GM19372 (cell line): ENCODE measurements at regions not wholly inside any gene's neighbourhood (a gene's known extent, or its start where the extent isn't known, plus 50 kb on each side); places are given as distances from the start of the nearest gene placed in this dataset.
"Not testable (repeated sequence)": the region's sequence is repeated elsewhere in the genome, so short reads cannot be mapped to it uniquely, and the experiment has no call there.

Experiments used
- ATAC-seq: cut with Tn5 transposase; IDR thresholded peaks from one replicate; pipeline ENCODE4 v1.9.1; 2021; ENCODE audit warnings: mild to moderate bottlenecking, low read depth, moderate library complexity; ENCODE audit not compliant: unreplicated experiment

DNA sequence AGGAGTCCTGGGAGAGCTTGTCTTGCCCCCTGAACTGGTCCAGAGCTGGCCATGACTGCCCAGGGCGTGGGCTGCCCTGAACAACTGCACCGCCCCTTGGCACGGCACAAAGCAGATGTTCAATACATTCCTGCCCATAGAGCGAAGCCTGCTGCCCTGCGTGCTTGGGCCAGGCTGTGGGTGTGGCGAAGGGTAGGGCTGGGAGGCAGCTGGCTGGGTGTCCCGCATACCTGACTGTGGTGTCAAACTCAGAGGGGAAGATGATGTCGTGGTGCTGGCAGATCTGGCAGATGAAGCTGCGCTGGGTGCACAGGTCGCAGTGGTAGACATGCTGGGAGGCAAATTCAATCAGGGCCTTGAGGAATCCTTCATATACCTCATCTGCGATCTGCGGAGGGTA is 124.2 kb upstream of the SMURF2 start:
- ATAC-seq, result no peak

DNA sequence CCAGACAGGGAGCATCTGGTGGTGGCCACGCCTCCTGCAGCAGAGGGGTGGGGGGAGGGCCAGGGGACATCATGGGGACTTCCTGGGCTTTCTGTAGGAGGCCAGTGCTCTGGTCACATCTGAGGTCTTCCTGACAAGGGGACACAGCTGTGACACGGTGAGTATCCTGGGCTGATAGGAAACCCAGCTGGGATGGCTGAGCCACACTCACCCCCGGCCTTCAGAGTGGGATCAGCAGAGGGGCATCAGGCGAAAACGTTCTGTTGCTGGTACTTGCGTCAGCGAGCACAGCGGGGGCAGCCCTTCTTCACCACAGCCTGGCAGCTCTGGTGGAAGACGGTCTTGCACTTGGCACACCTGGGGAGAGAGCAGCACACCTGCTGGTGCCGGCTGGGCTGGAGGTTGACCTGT is 122.9 kb upstream of the SMURF2 start:
- ATAC-seq, result no peak

DNA sequence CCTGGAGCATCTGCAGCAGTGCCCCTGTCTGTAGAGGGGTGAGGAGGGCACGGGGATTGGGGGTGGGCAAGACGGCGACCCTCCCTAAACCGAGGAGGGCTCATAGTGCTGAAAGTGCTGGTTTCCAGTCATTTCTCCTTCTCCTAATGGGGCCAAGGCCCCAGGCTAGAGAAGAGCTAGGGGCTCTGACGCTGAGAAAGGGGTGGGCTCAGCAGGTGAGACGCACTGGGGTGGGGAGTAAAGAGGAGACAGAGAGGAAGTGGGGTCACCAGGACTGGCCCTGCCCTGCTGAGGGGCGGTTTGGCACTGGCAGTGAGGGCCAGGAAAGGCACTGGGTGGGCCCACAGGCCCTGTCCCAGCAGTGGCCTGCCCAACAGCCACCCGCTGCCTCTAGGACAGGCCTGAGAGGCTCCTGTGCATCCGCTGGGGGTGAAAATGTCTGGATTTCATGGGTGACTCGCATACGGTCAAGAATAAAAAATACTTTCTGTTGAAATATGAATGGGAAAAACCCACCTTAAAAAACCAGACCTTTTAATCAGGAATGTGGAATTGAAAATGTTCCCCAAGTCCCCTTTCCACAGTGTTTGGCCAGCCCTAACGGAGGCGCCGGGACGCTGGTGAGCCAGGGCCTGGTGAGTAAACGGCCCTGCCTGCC is 122.4 kb upstream of the SMURF2 start:
- ATAC-seq, result no peak

DNA sequence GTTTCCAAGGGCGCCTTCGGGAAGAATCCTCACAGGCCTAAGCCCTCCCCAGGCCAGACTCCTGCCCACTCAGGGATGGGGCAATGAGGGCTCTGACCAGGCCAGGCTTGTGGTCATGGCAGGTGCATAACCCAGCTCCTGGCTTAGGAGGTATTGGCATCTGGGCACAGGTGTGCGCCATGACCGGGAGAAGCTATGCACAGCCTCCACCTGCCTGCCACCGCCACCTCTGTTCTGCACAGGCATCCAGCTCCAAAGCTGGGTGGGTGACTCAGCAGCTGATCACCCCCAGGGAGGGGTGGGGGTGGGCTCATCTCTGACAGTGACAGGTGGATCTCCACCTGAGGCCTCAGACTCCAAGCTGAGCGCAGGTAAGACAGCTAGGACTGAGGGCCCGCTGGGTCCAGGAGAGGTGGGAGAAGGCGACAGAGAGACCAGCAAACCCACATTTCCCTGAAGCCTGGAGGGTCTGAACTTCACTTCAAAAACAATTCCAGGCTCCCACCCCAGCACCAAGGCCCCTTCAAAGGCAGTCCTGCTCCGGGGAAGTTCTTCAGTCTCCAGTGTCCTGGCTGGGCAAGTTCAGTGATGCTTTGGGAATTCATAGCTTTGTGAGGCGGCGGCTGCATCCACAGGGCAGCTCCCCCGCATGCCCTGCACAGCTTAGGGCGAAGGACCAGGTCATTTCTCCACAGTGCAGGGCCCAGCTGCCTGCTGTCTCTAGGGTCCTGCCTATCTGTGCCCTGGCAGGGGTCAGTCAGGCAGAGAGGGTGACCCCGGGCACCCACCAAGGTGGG is 121.6 kb upstream of the SMURF2 start:
- ATAC-seq, result no peak

DNA sequence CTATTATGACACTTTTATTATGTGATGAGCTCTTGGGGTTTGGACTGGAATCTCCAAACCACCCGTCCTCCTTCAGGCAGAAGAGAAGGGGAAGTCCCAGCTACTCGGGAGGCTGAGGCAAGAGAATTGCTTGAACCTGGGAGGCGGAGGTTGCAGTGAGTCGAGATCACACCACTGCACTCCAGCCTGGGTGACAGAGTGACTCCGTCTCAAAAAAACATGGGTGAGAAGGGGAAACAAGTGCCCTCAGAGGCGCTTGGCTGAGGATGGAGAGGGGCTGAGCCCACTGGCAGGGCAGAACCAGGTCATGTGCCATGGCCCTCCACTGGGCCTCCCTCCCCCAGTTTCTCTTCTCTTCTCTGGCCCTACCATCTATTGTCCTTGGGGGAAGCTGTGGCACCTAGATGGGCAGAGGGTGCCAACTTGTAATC is 120.9 kb upstream of the SMURF2 start:
- ATAC-seq, result no peak

DNA sequence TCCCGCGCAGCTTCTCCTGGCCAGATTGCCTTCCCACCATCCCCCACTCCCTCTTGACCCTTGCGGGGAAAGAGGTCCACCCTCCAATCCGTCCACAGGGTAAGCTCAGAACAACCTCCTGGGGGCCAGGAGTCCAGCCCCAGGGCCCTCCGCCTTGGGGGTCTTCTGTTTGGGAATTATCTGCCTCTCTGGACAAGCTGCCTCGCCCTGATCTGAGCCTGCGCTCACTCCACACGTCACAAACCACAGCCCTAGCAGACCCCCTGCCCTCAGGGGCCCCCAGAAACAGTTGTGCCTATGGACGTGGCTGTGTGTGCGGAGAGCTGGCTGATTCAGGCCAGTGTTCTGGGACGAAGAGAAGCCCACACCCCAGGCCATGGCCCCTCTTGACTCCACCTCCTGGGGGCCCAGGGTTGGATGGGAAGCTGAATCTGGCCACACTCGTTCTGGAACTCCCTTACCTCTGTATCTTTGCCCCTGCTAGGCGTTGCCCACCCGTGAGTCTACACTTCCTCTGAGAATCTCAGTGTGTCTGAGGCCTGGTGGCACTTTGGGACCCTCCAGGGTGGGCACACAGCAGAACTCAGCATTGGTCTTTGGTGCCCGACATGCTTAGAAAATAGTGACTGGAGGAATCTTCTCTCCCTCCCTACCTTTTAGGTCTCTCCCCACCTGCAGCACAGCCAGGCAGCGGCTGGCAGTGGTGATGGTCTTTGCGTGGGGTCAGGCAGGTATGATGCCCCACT is 119.9 kb upstream of the SMURF2 start:
- no peak for ATAC-seq

DNA sequence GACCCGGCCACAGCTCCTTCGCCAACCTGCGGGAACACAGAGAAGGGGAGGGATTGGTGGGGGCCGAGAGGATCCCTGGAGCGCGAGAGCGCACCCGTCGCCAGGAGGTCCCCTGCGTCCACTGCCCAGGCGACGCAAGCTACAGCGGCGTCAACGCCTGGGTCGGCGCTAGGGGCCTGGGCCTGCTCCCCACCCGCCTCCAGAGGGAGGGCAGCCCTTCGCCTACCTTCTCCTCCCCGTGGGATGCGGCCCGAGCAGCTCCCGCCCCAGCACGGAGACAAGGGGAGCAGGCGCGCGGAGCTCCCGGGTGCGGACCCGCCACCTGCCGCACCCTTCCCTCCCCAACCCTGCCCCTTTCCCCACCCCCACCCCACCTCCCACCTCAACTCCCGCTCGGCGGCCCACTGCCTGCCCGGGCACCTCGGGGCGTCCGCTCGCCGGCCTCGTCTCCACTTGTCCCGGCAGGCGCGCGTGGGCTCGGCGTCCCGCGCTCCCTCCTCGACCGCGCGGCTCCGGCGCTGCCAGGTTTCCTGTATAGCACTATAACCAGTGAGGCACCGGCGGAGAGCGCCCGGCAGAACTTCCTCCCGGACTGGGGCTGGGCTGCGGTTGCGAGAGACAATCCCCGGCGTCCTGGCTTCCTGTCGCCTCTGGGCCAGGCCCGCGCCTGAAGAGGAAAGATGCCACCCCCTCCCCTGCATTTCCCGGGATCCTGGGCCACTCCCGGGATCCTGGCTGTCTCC is 119.1 kb upstream of the SMURF2 start:
- no peak for ATAC-seq

DNA sequence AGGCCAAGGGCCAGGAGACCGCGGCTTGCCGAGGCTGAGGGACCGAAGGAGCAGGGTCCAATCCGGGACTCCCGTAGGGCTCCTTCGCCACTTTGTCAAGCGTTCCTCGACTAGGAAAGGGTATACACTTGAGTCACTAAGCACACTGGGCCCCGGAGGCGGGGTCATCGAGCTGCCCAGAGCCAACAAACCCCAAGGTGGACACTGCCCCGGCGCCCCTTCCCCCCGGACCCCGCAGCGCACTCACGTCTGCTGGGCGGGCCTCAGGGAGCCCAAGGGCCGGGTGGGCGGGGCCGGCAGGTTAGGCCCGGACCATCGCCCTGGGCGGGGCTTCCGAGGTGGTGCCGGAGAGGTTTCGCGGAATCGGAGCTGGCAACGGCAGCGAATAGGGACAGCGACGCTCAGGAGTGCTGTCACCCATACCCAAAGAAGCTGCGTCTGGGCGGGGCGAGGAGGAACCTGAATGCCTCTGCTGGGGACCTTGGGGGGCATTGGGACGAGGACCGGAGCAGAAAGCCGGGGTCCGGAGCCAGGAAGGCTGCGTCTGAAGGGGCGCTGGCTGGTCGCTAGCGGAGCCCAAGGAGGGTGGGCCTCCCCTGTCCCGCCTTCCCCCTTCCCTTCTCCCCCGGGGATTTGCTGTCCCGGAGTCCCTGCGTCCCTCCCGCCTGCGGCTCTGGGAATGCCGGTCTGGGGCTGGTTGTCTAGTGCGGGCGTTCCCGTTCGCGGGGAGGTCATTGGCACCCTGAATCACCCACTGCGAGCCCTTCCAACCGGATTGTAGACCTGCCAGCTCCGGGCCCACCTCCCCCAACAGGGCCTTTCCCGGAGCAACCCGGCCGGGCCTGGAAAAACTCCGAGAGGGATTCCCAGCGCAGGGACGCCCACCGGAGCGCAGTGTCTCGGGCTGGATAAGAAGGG is 118.2 kb upstream of the SMURF2 start:
- no peak for ATAC-seq

DNA sequence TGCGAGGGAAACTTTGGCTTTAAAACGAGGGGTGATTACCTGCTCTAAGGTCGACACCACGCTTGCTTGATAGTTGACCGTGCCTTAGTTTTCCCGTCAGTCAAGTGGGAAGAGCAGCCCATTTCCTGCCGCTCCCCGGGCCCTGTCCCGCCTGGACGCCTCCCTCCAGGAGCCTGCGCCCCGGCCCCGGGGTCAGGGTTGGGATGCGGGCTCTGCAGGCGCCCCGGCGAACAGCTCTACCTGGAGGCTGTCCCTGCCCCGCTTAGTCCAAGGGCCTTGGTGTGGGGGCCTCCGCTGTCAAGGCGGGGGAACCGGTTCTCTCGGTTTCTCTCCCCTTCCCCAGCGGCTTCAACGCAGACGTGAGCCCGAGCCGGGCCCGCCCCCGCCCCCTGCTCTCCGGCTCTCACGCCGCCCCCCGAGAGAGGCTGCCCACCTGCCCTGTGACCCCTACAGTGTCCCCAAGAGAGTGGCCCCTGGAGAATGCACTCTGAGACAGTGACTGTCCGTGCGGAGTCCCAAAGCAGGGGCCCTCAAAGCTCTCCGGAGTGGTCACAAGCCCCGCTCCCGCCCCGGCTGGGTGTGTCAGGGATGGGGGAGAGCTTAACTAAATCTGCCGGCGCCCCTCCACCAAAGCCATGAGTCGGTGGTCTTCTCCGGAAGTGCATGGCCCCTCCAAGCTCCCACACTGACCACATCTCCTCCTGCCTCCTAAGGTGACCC is 117.4 kb upstream of the SMURF2 start:
- no peak for ATAC-seq

DNA sequence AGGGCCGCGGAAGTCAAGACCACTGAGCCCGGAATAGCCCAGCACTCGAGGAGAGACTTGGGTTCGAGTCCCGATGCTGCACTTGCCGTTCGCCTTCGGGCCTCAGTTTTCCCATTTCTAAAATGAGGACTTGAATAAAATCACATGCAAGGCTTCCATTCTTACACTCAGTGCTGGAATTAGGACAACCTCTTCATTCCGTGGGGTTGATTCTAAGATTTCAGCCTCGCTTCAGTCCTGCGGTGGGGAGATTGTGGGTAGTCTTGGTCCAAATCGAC is 116.9 kb upstream of the SMURF2 start:
- not testable (repeated sequence) for ATAC-seq

DNA sequence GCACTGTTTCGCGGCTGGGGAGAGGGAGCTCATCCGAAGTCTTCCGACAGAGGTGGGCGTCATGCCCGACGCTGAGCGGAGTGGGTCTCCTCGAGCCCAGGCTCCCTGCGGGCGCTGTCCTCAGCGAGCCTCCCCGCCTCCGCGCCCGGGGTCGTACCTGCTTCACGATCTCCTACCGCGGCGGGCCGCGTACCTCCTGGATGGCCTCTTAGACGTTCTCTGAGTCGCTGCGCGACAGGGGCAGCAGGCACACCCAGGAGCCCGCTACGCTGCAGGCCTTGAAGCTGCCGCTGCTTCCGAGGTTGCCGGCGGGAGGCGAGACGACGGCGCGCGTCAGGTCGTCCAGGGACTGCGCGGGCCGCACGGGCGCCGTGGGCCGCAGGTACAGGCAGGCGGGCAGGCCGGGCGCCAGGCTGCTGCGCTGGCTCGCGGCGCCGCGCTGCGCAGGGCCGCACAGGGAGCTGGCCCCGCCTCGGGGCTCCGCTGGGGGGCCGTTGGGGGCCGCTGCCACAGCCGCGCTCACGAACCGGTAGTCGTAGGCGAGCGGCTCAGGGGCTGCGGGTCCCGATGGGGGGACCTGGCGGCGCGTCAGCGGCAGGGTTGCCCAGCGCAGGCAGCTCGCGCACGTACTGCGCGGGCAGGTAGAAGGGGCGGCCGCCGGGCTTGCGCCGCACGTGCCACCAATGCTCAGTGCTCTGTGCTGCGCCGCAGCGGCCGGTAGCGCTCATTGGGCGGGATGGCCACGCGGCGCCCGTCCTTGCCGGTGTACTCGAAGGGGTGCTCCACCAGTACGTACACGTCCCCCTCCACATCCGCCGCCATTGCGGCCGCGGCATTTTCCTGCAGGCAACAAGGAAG is 116.4 kb upstream of the SMURF2 start:
- ATAC-seq, result no peak

DNA sequence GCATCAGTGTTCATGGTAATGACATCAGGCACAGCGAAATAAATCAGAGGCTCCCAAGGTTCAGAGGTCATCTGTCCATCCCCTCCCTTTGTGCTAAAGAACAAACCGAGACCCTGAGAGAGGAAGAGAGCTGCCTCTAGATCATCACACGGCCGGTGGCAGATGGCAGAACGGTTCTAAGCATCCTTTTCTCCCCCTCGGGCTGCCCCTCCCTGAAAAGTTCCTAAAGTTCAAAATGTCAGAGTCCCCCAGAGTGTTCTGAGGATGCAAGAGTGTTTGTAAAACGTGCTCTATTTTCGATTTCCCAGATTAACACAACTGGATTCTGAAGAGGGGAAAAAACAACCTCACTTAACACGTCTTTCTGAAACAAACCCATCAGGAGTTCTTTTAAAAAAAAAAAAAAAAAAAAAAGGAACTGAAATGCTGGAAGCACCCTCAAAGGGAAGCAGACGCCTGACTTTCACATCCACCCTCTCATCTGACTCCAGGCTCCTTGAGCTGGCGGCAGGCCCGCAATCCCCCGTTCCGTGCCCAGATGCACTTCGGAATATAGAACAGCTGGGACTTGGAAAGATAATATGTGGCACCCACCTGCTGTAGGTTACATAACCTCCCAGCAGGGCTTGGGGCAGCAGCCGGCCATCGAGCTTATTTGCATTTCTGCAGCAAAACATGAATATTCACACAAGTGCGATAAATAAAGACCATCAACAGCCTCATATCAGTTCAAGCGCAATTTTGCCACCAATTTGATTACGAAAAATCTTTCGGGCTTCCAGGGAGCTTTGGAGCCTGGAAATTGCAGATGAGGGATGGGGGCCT is 115.5 kb upstream of the SMURF2 start:
- ATAC-seq, result no peak

DNA sequence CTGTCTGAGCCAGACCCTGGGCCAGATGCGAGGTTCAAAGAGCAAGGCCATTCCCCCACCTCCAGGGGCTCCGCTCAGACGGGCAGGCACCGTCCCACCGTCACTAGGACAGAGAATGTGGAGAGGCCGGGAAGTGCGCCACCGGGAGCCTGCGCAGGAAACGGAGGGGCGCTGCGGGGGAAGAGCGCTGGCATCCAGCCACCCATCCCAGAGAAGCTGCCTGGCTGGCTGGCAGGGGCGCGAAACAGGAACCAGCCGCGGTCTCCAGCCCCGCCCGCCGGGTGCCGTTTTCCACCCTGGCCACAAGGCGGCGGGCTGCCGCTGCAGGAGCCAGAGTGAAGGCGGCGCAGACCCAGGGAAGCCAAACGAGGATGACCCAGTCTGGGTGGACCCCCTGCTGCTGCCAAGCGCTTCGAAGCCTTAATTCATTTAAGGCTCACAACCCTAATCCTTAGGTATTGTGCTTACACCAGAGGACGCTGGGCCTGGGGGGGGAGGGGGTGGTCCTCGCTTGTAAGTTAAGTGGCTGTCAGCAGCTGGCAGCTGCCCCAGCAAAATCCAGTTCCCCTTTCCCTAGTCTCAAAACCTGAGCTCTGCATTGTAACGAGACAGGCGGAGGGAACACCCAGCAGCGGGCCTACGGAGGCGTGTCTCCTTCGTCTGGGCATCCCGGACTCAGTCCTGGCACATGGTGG is 114.8 kb upstream of the SMURF2 start:
- peak; percentile 49 for ATAC-seq

DNA sequence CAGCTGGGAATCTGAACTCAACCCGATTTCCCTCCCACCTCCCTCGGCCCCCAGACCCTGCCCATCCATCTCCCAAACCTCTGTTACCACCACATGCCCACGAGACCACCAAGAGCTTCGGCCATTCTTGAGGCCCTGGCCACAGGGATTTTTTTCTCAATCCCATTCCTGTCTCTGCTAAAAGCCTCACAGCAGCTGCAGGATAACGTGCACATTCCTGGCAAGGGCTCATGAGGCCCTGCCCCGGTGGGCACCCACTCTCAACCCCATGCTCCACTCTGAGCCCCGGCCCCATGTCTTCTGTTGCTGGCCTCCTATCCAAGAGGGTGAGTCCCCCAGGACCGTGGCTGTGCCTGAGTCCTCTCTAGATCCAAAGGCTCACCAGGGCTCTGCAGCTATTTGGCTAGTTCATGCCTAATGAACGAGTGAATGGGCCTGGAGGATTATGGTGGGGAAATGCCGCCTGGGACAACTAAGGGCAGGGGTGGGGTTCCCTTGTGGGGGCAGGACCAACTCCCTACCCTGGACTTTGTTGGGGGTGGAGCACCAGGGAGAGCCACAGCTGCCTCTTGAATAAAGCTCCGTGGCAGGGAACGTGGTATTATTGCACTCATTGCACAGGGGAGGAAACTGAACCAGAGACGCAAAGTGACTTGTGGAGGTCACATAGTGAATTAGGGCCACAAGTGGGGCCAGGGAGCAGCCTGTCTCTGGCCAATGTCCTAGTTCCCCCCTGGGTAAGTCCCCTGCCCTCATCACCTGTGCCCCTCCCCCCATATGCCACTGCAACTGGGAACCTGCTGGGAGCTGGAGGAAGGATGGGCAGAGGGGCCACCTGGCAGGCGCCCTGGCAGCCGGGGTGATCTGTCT is 113.8 kb upstream of the SMURF2 start:
- ATAC-seq, result no peak

DNA sequence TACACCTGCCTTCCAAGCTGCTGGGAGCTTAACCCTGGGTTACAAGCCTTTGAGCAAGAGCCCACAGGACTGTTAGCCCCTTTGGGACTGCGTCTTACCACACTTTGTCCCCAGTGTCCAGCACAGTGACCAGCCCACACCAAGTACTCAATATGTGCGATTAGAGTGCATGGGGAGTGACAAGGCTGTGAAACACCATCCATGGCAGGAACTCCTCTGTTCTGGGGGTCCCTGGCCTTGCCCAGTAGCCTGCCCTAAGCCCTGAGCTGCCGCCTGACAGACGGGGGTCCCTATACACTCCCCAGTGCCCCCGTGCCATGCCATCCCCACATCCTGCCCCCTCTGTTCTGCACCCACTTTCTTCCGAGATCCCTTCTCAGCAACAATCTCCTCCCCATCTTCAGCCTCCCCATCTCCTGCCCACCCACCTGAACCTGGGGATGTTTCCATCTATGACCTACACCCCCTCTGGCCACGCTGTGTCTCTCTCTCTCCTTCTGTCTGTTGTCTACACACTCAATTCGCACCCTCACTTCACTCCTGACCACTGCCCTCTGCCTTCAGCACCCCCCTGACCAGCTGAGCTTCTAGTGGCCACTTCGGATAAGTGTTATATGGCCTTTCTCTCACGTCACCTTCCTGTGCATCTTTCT is 112.9 kb upstream of the SMURF2 start:
- ATAC-seq, result no peak
